PC-9 (cell line): ENCODE measurements at regions not wholly inside any gene's neighbourhood (a gene's known extent, or its start where the extent isn't known, plus 50 kb on each side); places are given as distances from the start of the nearest gene placed in this dataset.

Source experiments
- BruUV-seq: library from RNA; stranded (reverse); fragments of 400-500 nt; replicated peaks from 2 replicates; lab custom pipeline; 2021; lab: Mats Ljungman, UMichigan
- CTCF ChIA-PET: fragments of 300-600 bp; sonication (Branson Sonifier 250); formaldehyde crosslinking; loops from one replicate; lab custom pipeline; 2022; ENCODE audit warnings: antibody characterized with exemption; lab: Charles Lee
- POLR2A ChIA-PET: fragments of 300-600 bp; sonication (Branson Sonifier 250); formaldehyde crosslinking; loops from one replicate; lab custom pipeline; 2022; ENCODE audit warnings: antibody characterized with exemption; ENCODE audit not compliant: unreplicated experiment; lab: Charles Lee
- DNase-seq, 2 experiments: peaks; one replicate each; pipeline versions ENCODE4 v3.0.0 to v3.0.0-alpha.2; 2015 to 2022; ENCODE audit warnings: mixed read lengths in 1 of 2
- H2AFZ ChIP-seq: fragments of 200-600 bp; sonication (generic); 2 replicates; pipeline ENCODE4 v1.8.1; 2017; ENCODE audit warnings: antibody characterized with exemption
- H3F3A ChIP-seq: fragments of 200-600 bp; sonication (generic); 2 replicates; pipeline ENCODE4 v1.8.1; 2017; ENCODE audit warnings: antibody characterized with exemption, mild to moderate bottlenecking, low read depth; ENCODE audit not compliant: insufficient read depth
- H3K27ac ChIP-seq: fragments of 200-600 bp; sonication (generic); 2 replicates; pipeline ENCODE4 v1.6.1; 2016; ENCODE audit warnings: mixed run types
- H3K27me3 ChIP-seq: fragments of 200-600 bp; sonication (generic); 2 replicates; pipeline ENCODE4 v1.6.1; 2016; ENCODE audit warnings: low read depth, mixed run types; ENCODE audit not compliant: insufficient read depth
- H3K36me3 ChIP-seq: fragments of 200-600 bp; sonication (generic); 2 replicates; pipeline ENCODE4 v1.6.1; 2016; ENCODE audit warnings: low read depth, mixed run types
- H3K4me1 ChIP-seq: fragments of 200-600 bp; sonication (generic); replicated peaks from 2 replicates; pipeline ENCODE4 v1.6.1; 2016; ENCODE audit warnings: mixed run types; ENCODE audit not compliant: insufficient read depth
- H3K4me2 ChIP-seq: fragments of 200-600 bp; sonication (generic); 2 replicates; pipeline ENCODE4 v1.6.1; 2017; ENCODE audit warnings: mixed run types
- H3K4me3 ChIP-seq: fragments of 200-600 bp; sonication (generic); 2 replicates; pipeline ENCODE4 v1.6.1; 2016; ENCODE audit warnings: mixed run types
- H3K79me2 ChIP-seq: fragments of 200-600 bp; sonication (generic); 2 replicates; pipeline ENCODE4 v1.6.1; 2017; ENCODE audit warnings: low read depth, mixed run types
- H3K9me2 ChIP-seq: fragments of 200-600 bp; sonication (generic); 2 replicates; pipeline ENCODE4 v1.8.1; 2017; ENCODE audit warnings: mild to moderate bottlenecking; ENCODE audit not compliant: insufficient read depth
- H3K9me3 ChIP-seq: fragments of 200-600 bp; sonication (generic); 2 replicates; pipeline ENCODE4 v1.8.1; 2016; ENCODE audit warnings: low read depth; ENCODE audit not compliant: insufficient read depth
- H4K20me1 ChIP-seq: fragments of 200-600 bp; sonication (generic); 2 replicates; pipeline ENCODE4 v1.8.1; 2017; ENCODE audit not compliant: insufficient read depth
- EZH2 ChIP-seq: fragments of 200-600 bp; sonication (generic); IDR thresholded peaks from 2 replicates; pipeline ENCODE4 v1.8.0; 2017; ENCODE audit warnings: antibody characterized with exemption, low read depth
- intact Hi-C: fragments of 100-400 bp; cut with micrococcal nuclease; formaldehyde crosslinking; loops from one replicate; pipeline ENCODE4 v1.10.0; 2022; ENCODE audit not compliant: unreplicated experiment
- TF ChIP-seq, protein P1 (sequence below): fragments of 200-600 bp; sonication (generic); conservative IDR thresholded peaks from 2 replicates; pipeline ENCODE4 v1.6.1; 2017; ENCODE audit warnings: mixed run types, antibody characterized with exemption, mild to moderate bottlenecking, moderate library complexity

DNA sequence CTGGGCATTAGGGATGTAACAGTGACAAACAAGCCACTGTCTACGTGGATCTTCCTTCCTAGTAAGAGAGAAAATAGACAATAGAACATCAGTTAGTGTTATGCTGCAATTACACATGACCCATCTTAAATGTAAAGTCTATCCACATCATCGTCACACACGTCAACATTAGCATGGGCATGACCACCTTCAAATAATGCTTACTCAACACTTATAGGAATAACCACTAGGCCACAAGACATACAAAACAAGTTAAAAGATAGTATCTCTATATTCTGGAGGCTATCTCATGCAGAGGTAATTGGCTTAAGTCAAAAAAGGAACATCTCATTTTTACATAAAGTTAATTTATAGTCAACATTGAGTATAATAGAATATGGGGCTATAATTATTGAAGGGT lies 156.5 kb downstream of the MOXD1 start:
- POLR2A ChIA-PET = no interaction called here
- TF ChIP-seq, protein P1, sequence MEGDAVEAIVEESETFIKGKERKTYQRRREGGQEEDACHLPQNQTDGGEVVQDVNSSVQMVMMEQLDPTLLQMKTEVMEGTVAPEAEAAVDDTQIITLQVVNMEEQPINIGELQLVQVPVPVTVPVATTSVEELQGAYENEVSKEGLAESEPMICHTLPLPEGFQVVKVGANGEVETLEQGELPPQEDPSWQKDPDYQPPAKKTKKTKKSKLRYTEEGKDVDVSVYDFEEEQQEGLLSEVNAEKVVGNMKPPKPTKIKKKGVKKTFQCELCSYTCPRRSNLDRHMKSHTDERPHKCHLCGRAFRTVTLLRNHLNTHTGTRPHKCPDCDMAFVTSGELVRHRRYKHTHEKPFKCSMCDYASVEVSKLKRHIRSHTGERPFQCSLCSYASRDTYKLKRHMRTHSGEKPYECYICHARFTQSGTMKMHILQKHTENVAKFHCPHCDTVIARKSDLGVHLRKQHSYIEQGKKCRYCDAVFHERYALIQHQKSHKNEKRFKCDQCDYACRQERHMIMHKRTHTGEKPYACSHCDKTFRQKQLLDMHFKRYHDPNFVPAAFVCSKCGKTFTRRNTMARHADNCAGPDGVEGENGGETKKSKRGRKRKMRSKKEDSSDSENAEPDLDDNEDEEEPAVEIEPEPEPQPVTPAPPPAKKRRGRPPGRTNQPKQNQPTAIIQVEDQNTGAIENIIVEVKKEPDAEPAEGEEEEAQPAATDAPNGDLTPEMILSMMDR = no peak
- no peak for TF ChIP-seq EZH2
- BruUV-seq = no TSS peak

DNA sequence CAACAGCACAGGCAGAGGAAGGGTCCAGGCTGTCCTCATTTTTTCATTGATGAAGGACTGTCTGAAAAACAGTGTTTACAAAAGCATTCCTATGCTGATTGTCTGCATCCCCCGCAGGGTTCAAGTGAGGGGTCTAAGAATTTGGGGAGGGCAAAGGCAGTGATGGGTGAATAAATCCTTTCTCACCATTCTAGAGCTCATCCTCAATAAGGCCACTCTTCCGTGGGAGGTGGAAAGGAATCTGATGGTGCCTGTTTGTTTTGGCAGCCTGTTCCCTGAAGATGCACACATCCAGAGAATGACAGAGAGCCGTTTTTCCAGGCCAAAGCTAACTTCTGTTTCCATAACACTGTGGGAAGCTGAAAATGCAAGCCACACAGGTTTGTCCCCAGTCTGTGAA lies 164.5 kb downstream of the MOXD1 start:
- no peaks in the 10 kb centered on the region for H3K79me2 ChIP-seq
- no peaks in the 10 kb centered on the region for H4K20me1 ChIP-seq
- no peak overlapping the region for H3K27ac ChIP-seq
- H3K4me1 ChIP-seq = no peaks in the 10 kb centered on the region
- ChIA-PET CTCF (interaction anchor here (0.7 kb wide), 1 partner anchor 321 kb away, joined by 3 read pairs; no protein-coding TSS in a partner anchor), POLR2A (no interaction called here)
- no peak for TF ChIP-seq EZH2
- TF ChIP-seq, protein P1 = no peak
- H3K9me3 ChIP-seq = no peaks in the 10 kb centered on the region
- H3K27me3 ChIP-seq = no peaks in the 10 kb centered on the region
- H3K4me2 ChIP-seq = no peak overlapping the region
- no peak for DNase-seq
- H3F3A ChIP-seq = no peaks in the 10 kb centered on the region
- no peaks in the 10 kb centered on the region for H3K36me3 ChIP-seq
- BruUV-seq = no TSS peak
- no peaks in the 10 kb centered on the region for H3K9me2 ChIP-seq
- intact Hi-C loops = no loop called here
- H2AFZ ChIP-seq = no peak overlapping the region
- no peak overlapping the region for H3K4me3 ChIP-seq

More for the DNA sequence above, 156.5 kb downstream of the MOXD1 start:
- CTCF ChIA-PET = no interaction called here
- Histone ChIP-seq H3K27ac (no peak overlapping the region), H4K20me1 (no peaks in the 10 kb centered on the region), H3K9me3 (no peaks in the 10 kb centered on the region), H3K4me1 (no peaks in the 10 kb centered on the region), H3K27me3 (no peaks in the 10 kb centered on the region), H3K79me2 (no peaks in the 10 kb centered on the region), H2AFZ (no peak overlapping the region), H3K4me2 (no peak overlapping the region), H3F3A (no peaks in the 10 kb centered on the region), H3K9me2 (no peaks in the 10 kb centered on the region), H3K36me3 (no peaks in the 10 kb centered on the region), H3K4me3 (no peak overlapping the region)
- intact Hi-C loops = no loop called here
- peak in 1 of 2 experiments; percentile 6 for DNase-seq

DNA sequence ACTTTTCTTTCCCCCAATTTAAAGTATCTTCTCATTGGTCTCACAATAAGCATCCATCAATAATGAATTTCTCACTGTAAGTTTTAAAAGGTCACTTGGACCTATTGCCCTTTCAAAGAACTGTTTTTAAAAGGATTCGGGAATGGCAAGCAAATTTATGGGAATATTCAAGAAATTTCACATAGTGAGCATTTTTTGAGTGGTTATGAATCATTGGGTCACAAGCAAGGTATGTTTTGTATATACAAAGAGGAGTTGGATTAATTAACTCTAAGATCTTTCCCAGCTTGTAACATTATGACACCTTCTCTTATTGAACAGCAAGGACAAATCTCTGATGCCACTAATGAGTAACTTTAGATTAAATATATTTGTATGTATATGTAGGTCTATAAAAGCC lies 165.0 kb downstream of the MOXD1 start:
- no peaks in the 10 kb centered on the region for H3K79me2 ChIP-seq
- no peaks in the 10 kb centered on the region for H3F3A ChIP-seq
- no peak overlapping the region for H3K27ac ChIP-seq
- no peak overlapping the region for H3K4me3 ChIP-seq
- no peaks in the 10 kb centered on the region for H3K4me1 ChIP-seq
- CTCF ChIA-PET = interaction anchor here (0.7 kb wide), 1 partner anchor 321 kb away, joined by 3 read pairs; no protein-coding TSS in a partner anchor
- no peak overlapping the region for H3K4me2 ChIP-seq
- no peak for DNase-seq
- intact Hi-C loops = no loop called here
- POLR2A ChIA-PET = no interaction called here
- H3K9me2 ChIP-seq = no peaks in the 10 kb centered on the region
- no TSS peak for BruUV-seq
- TF ChIP-seq, protein P1 = no peak
- no peak for TF ChIP-seq EZH2
- no peaks in the 10 kb centered on the region for H3K27me3 ChIP-seq
- no peaks in the 10 kb centered on the region for H3K36me3 ChIP-seq
- H2AFZ ChIP-seq = no peak overlapping the region
- H3K9me3 ChIP-seq = no peaks in the 10 kb centered on the region
- no peaks in the 10 kb centered on the region for H4K20me1 ChIP-seq
